ENCODE measurements at regions not wholly inside any gene's neighbourhood (a gene's known extent, or its start where the extent isn't known, plus 50 kb on each side); places are given as distances from the start of the nearest gene placed in this dataset.
"Not testable (repeated sequence)": the region's sequence is repeated elsewhere in the genome, so short reads cannot be mapped to it uniquely, and the experiment has no call there.

DNA sequence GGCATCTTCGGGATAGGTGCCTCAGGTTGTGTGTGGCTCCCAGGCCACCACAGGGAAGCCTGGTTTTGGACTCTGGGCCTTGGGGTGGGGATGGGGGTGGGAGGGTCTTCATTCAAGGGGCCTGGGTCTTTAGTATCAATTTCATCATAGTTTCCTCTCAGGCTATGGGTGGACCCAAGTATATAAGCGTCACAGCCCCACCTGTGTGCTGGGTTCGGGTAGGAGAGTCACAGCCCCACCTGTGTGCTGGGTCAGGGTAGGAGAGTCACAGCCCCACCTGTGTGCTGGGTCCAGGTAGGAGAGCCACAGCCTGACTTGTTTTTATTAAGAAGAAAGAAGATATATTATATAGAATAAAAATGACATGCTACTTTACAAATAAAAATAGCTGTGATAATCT lies 422.1 kb downstream of the BRD1 start:
- DNase-seq, result no peak

- no peak for DNase-seq
These were observed 423.0 kb downstream of the BRD1 start for GRCh38 chr22:49404576-49405241.

DNA sequence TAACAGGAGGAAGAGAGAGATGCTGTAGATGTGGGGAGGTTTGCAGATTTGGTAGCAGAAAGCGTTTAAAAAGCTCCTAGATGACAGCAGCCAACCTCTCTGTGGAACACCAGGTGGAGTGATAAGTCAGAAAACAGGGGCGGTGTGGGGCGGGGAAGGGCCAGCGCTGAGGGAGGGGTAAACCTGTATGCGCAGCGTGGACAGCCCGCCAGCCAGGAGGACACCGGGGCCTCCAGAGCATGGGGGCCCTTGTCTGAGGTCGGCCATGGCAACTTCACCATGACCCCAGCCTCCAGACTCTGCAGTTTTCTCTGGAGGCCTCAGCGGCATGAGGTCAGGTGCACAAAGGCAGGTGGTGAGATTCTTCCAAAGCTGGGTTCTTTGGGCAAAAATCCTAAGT lies 423.7 kb downstream of the BRD1 start:
- DNase-seq, result no peak

- DNase-seq, result no peak
These were observed 424.6 kb downstream of the BRD1 start for GRCh38 chr22:49403102-49403501.

DNA sequence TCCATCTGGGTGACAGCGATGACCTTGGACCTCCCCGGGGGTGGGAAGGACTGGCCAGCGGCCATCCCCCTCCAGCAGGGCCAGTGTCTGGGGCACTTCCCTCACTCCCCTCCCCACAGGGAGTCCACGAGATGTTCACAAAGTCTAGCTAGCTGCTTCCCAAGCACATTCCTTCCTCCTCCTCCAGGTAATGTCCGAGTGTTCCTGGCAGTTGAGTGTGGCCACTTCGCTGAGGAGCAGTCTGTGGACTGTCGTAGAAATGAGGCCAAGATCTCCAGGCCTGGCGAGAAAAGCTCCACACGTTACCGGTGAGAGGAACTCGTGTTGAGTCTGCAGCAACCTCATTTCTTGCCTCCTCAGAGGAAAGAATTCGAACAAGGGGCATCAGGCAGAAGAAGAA lies 425.5 kb downstream of the BRD1 start:
- no peak for DNase-seq

- DNase-seq, result no peak
These were observed 426.6 kb downstream of the BRD1 start for GRCh38 chr22:49400941-49401598.

GRCh38 chr22:49400136-49400940 lies 427.3 kb downstream of the BRD1 start:
- DNase-seq, result no peak

DNA sequence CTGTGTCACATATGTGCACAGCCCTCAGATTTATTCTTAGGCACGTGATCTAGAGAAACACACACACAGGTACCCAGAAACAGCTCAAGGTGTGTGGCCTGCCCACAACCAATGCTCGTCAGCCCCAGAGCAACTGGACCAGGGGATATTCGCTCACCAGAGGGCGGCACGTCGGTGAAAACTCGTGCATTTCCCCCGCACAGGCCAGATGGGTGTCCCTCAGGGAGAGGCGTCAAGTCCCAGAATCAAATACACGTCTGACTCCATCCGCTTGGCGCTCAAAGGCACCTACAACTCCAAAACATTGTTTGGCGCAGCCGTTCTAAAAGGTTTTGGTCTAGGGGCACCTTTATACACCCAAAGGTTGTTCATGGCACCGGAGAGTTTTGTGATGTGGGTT lies 429.0 kb downstream of the BRD1 start:
- DNase-seq, result no peak

DNA sequence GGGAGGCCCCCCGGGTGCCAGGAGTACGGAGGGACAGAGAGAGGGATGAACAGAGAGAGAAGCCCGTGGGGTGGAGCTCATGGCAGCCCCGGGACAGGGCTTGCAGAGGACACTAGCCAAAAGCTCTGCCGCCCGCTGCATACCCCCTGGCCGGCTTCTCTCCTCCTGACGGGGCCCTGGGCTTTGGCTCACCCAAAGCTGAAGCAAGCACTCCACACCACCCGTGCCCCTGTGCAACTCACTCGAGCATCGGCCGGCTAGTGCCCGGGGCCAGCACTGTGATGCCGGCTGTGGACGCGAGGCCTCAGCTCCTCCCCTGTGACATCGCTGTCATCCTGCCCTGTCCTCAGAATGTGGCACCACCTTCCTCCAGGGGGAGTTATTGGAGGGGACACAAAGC lies 429.6 kb downstream of the BRD1 start:
- DNase-seq, result no peak

GRCh38 chr22:49396817-49397216 lies 430.9 kb downstream of the BRD1 start:
- DNase-seq, result no peak

- no peak for DNase-seq
These were observed 432.1 kb downstream of the BRD1 start for GRCh38 chr22:49395617-49396016.

- not testable (repeated sequence) for DNase-seq
These were observed 432.6 kb downstream of the BRD1 start for GRCh38 chr22:49395062-49395461.

GRCh38 chr22:49394116-49394785 lies 433.4 kb downstream of the BRD1 start:
- no peak for DNase-seq

DNA sequence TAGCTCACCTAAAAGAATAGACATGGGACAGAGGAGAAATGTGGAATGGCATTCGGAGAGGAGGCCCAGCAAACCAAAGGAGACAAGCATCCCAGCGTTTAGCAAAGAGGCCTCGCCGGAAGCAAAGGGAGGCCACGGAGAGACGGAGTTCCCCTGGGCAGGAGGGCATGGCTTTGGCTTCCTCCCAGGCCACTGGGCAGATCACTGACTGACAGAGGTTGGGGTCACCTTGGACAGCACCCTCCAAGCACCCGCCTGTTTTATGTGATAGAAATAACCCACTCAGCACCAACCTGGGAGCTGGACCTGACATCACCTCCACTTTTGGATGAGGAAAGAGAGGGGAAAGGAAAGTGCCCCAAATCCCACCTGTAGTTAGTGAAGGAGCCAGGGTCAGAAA lies 434.1 kb downstream of the BRD1 start:
- DNase-seq, result no peak

- DNase-seq, result no peak
These were observed 434.7 kb downstream of the BRD1 start for GRCh38 chr22:49392841-49393510.

GRCh38 chr22:49392247-49392646 lies 435.4 kb downstream of the BRD1 start:
- DNase-seq, result no peak

DNA sequence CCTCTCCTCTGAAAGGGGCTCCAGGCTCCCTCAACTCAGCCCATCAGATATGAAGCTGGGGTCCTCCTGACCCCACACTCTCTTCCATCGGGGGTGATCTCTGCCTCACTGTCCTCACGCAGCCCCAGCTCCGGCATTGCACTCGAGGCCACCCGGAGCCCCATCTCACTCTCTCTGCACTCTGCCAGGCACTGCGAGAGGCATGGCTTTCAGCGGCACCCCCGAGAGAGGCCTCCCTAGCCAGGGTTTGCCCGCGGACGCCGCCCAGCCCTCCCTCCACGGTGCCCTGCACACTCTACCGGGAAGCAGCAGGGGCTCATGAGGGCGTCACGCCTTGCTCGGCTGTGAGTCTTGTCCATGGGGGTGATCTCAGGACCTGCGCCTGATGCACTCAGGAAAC lies 436.2 kb downstream of the BRD1 start:
- no peak for DNase-seq

DNA sequence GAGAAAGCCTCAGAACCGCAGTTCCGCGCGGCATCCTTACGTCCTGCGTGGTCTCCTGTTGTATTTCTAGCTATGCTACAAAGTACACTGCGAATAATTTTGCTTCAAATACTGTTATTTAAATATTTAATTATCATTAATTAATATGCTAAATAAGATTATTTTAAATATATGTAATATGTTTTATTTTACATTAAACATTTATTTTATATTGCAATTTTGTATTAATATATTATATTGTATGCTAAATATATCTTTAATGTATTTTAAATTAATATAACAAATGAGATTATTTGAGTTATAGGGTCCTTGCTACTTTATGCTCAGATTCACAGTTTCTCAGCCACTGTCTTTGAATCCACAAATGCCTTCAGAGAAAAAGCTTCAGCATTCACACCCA lies 436.7 kb downstream of the BRD1 start:
- no peak for DNase-seq

- not testable (repeated sequence) for DNase-seq
These were observed 443.8 kb downstream of the BRD1 start for GRCh38 chr22:49383909-49384308.

DNA sequence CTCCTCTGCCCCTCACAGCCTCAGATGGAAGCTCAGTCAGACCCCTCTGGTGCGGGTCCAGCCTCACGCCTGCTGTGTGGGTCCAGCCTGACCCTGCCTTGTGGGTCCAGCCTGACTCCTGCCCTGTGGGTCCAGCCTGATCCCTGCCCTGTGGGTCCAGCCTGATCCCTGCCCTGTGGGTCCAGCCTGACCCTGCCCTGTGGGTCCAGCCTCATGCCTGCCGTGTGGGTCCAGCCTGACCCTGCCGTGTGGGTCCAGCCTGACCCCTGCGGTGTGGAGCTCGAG lies 445.3 kb downstream of the BRD1 start:
- no peak for DNase-seq

GRCh38 chr22:49381595-49382450 lies 445.9 kb downstream of the BRD1 start:
- DNase-seq, result no peak

DNA sequence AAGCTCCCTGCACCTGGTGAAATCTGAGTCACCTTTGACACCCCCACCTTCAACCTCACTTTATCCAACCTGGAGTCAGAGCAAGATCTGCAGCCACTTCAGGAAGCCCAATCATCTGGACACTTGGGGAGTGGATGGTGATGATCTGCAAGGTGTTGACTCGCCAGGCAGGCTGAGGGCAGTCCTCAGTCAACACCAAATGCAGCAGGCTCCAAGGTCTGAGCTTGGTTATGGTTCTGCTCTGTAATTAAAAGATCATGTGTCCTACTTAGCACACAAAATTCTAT lies 446.9 kb downstream of the BRD1 start:
- DNase-seq, result no peak

All from stimulated activated CD4-positive, alpha-beta T cell treated with anti-CD3 and anti-CD28 coated beads, Interleukin-12 subunit alpha, Interleukin-12 subunit beta, amount 100 ng/mL, for 4 hours (primary cell).